Gastrocnemius medialis (tissue), 4 donors: ENCODE measurements at regions not wholly inside any gene's neighbourhood (a gene's known extent, or its start where the extent isn't known, plus 50 kb on each side); places are given as distances from the start of the nearest gene placed in this dataset.

Experiments used
- CTCF ChIP-seq, 5 experiments: fragments of 450-650 bp in 3 of 5; fragments of 200-600 bp in 2 of 5; sonication (generic) in 2 of 5; IDR thresholded peaks in 4 of 5; conservative IDR thresholded peaks in 1 of 5; 1 replicate in 4 of 5; 2 replicates in 1 of 5; pipeline ENCODE4 v1.5.1; 2016 to 2019; ENCODE audit warnings: antibody characterized with exemption in 5 of 5, mild to moderate bottlenecking in 3 of 5, moderate library complexity in 3 of 5
- POLR2A ChIP-seq, 2 donors: fragments of 450-650 bp; IDR thresholded peaks; one replicate each; pipeline ENCODE4 v1.6.1; 2017; ENCODE audit warnings: antibody characterized with exemption in 2 of 2, mild to moderate bottlenecking in 2 of 2, moderate library complexity in 2 of 2

- TF ChIP-seq CTCF (IDR thresholded peaks at IDR 0.05 in 4 of 5, conservative IDR thresholded peaks at IDR 0.05 in 1 of 5) (no peak), POLR2A (IDR thresholded peaks at IDR 0.05) (no peak)
These were observed 341.4 kb downstream of the GALR1 start for GRCh38 chr18:77590943-77591515.
